PC-3 (cell line): ENCODE measurements at regions not wholly inside any gene's neighbourhood (a gene's known extent, or its start where the extent isn't known, plus 50 kb on each side); places are given as distances from the start of the nearest gene placed in this dataset.

Source experiments
- CTCF ChIP-seq: fragments of 300-600 bp; sonication (generic); conservative IDR thresholded peaks from 2 replicates; pipeline ENCODE4 v1.5.1; 2017; ENCODE audit warnings: antibody characterized with exemption, low read depth, mild to moderate bottlenecking, low read length
- EZH2 ChIP-seq: fragments of 300-600 bp; sonication (generic); IDR thresholded peaks from one replicate; pipeline ENCODE4 v1.6.1; 2017; ENCODE audit warnings: antibody characterized with exemption, mild to moderate bottlenecking, low read length; ENCODE audit not compliant: unreplicated experiment

DNA sequence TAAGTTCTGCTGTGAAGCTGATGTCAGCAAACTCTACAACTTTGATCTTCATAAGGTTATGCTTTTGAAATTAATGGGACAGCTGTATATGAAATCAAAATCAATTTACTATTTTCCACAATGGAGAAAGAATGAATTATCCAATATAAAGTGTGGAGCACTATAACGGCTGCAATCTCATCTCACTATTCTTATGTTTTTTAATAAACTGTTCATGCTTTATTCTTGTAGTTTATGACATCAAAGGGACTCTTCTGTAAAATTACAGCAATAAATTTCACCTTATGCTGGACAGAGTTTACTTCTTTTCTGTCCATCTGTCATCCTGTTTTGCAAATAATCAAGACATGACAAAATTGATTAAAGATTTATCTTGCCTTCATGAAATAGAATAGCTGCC lies 192.5 kb downstream of the TECRL start:
- no peak for TF ChIP-seq EZH2
- TF ChIP-seq CTCF, result no peak
